ENCODE measurements at regions not wholly inside any gene's neighbourhood (a gene's known extent, or its start where the extent isn't known, plus 50 kb on each side); places are given as distances from the start of the nearest gene placed in this dataset.

- no peak for DNase-seq
These were observed 207.1 kb downstream of the NFATC2 start for GRCh38 chr20:51335329-51335841.

- DNase-seq, result no peak
These were observed 207.9 kb downstream of the NFATC2 start for GRCh38 chr20:51334609-51335008.

GRCh38 chr20:51333971-51334370 is 208.5 kb downstream of the NFATC2 start:
- DNase-seq, result no peak

GRCh38 chr20:51333446-51333845 is 209.1 kb downstream of the NFATC2 start:
- no peak for DNase-seq

GRCh38 chr20:51331481-51331880 is 211.0 kb downstream of the NFATC2 start:
- DNase-seq, result no peak

- DNase-seq, result no peak
These were observed 212.7 kb downstream of the NFATC2 start for GRCh38 chr20:51329845-51330244.

- no peak for DNase-seq
These were observed 215.2 kb downstream of the NFATC2 start for GRCh38 chr20:51327251-51327841.

GRCh38 chr20:51326201-51326819 is 216.2 kb downstream of the NFATC2 start:
- peak; percentile 77 for DNase-seq

- no peak for DNase-seq
These were observed 220.3 kb downstream of the NFATC2 start for GRCh38 chr20:51322164-51322707.

- DNase-seq, result no peak
These were observed 221.0 kb downstream of the NFATC2 start for GRCh38 chr20:51321343-51322163.

GRCh38 chr20:51319522-51319921 is 223.0 kb downstream of the NFATC2 start:
- DNase-seq, result no peak

GRCh38 chr20:51318058-51318949 is 224.2 kb downstream of the NFATC2 start:
- DNase-seq, result peak; percentile 84

- no peak for DNase-seq
These were observed 227.1 kb downstream of the NFATC2 start for GRCh38 chr20:51315390-51315789.

GRCh38 chr20:51313358-51313827 is 229.1 kb downstream of the NFATC2 start:
- no peak for DNase-seq

- no peak for DNase-seq
These were observed 230.1 kb downstream of the NFATC2 start for GRCh38 chr20:51312480-51312783.

- DNase-seq, result no peak
These were observed 230.7 kb downstream of the NFATC2 start for GRCh38 chr20:51311636-51312479.

- no peak for DNase-seq
These were observed 232.3 kb downstream of the NFATC2 start for GRCh38 chr20:51310216-51310615.

- no peak for DNase-seq
These were observed 233.4 kb downstream of the NFATC2 start for GRCh38 chr20:51309128-51309527.

- peak; percentile 88 for DNase-seq
These were observed 235.8 kb downstream of the NFATC2 start for GRCh38 chr20:51306521-51307358.

- no peak for DNase-seq
These were observed 236.4 kb downstream of the NFATC2 start for GRCh38 chr20:51306081-51306480.
